ENCODE measurements at regions not wholly inside any gene's neighbourhood (a gene's known extent, or its start where the extent isn't known, plus 50 kb on each side); places are given as distances from the start of the nearest gene placed in this dataset.

- CTCF ChIA-PET (ENCODE audit: low intra/inter-chr PET ratio, low total read pairs) = no interaction called here
These were observed 1955.0 kb downstream of the PCDH9 start for GRCh38 chr13:65275108-65275507.

More at GRCh38 chr13:65275108-65275507, 1955.0 kb downstream of the PCDH9 start:
- 63% methylated on average over 3 of the region's 3 CpGs for WGBS (ENCODE audit: low lambda C conversion rate)
- Histone ChIP-seq H3K9ac (ENCODE audit: insufficient read depth, low read depth, low read length) (no peak overlapping the region), H3K27me3 (ENCODE audit: control insufficient read depth in 1 of 2, insufficient read depth in 2 of 2, low read length in 2 of 2) (no peaks in the 10 kb centered on the region), H4K20me1 (ENCODE audit: insufficient read depth, low read length) (no peaks in the 10 kb centered on the region), H3K4me1 (ENCODE audit: insufficient read depth, low read length) (no peaks in the 10 kb centered on the region), H3K4me2 (ENCODE audit: low read depth, low read length) (no peak overlapping the region), H3K9me3 (ENCODE audit: low read length) (peaks cover 56% of the 10 kb centered on the region), H2AFZ (ENCODE audit: low read length) (no peak overlapping the region), H3K4me3 (replicated peaks in 1 of 3; ENCODE audit: insufficient read depth in 1 of 3, low read depth in 2 of 3, low read length in 3 of 3) (no peak overlapping the region), H3K79me2 (ENCODE audit: insufficient read depth, low read length) (no peaks in the 10 kb centered on the region), H3K27ac (ENCODE audit: extremely low read length, insufficient read depth, low read length) (no peak overlapping the region), H3K36me3 (replicated peaks in 1 of 2; ENCODE audit: control insufficient read depth in 1 of 2, insufficient read depth in 2 of 2, low read length in 2 of 2) (no peaks in the 10 kb centered on the region)
- in situ Hi-C loops (cut with HindIII; ENCODE audit: extremely low pct_ligation_motif_present, low pct_unique_long_range_greater_than_20kb) = no loop called here
- ATAC-seq (no peak), DNase-seq (ENCODE audit: low spot score) (no peak), FAIRE-seq (no peak)
- intact Hi-C loops (cut with micrococcal nuclease; ENCODE audit: unreplicated experiment) = no loop called here
- no TSS peak for BruUV-seq (replicated peaks)
- POLR2A ChIA-PET = no interaction called here
- TF ChIP-seq FOXM1 (CRISPR knock-in tag; IDR thresholded peaks at IDR 0.05) (no peak), ZKSCAN5 (CRISPR knock-in tag; IDR thresholded peaks at IDR 0.05) (no peak), GTF2F1 (IDR thresholded peaks at IDR 0.05; ENCODE audit: low read length) (no peak), ZNF772 (CRISPR knock-in tag; IDR thresholded peaks at IDR 0.05) (no peak), ZNF350 (CRISPR knock-in tag; IDR thresholded peaks at IDR 0.05; ENCODE audit: borderline replicate concordance, low read depth) (no peak), ZNF580 (CRISPR knock-in tag; IDR thresholded peaks at IDR 0.05; ENCODE audit: borderline replicate concordance, low read depth) (no peak), ZSCAN5A (CRISPR knock-in tag; IDR thresholded peaks at IDR 0.05; ENCODE audit: borderline replicate concordance) (no peak), FLYWCH1 (CRISPR knock-in tag; IDR thresholded peaks at IDR 0.05) (no peak), ZBTB20 (CRISPR knock-in tag; IDR thresholded peaks at IDR 0.05; ENCODE audit: borderline replicate concordance, low read depth) (no peak), LBX2 (CRISPR knock-in tag; IDR thresholded peaks at IDR 0.05; ENCODE audit: borderline replicate concordance) (no peak)
